ENCODE measurements at regions not wholly inside any gene's neighbourhood (a gene's known extent, or its start where the extent isn't known, plus 50 kb on each side); places are given as distances from the start of the nearest gene placed in this dataset.

GRCh38 chr2:186273953-186274352 lies 212.1 kb upstream of the ZC3H15 start:
- intact Hi-C loops (cut with DNase I) = no loop called here
- no peak for FAIRE-seq

GRCh38 chr2:186274936-186275575 lies 211.0 kb upstream of the ZC3H15 start:
- DNase-seq (no peak), FAIRE-seq (no peak), ATAC-seq (no peak)
- Histone ChIP-seq H3K36me3 (no peaks in the 10 kb centered on the region), H3K9me3 (no peaks in the 10 kb centered on the region), H3K27ac (no peak overlapping the region), H3K4me1 (no peaks in the 10 kb centered on the region), H3K4me3 (no peak overlapping the region), H3K27me3 (no peaks in the 10 kb centered on the region)
- intact Hi-C loops (cut with DNase I) = no loop called here
- 74 to 76% methylated on average over 6 of the region's 6 CpGs for WGBS, 2 donors
- no peak for TF ChIP-seq CTCF (IDR thresholded peaks at IDR 0.05)

More at GRCh38 chr2:186273953-186274352, 212.1 kb upstream of the ZC3H15 start:
- Histone ChIP-seq H3K36me3 (no peaks in the 10 kb centered on the region), H3K27me3 (no peaks in the 10 kb centered on the region), H3K4me1 (no peaks in the 10 kb centered on the region), H3K4me3 (no peak overlapping the region), H3K27ac (no peak overlapping the region), H3K9me3 (no peaks in the 10 kb centered on the region)
- no peak for TF ChIP-seq CTCF (IDR thresholded peaks at IDR 0.05)
- ATAC-seq (no peak), DNase-seq (no peak)

- no peak overlapping the region for H3K4me3 ChIP-seq
- 78 to 81% methylated on average over 2 of the region's 2 CpGs for WGBS, 2 donors
- H3K36me3 ChIP-seq = no peaks in the 10 kb centered on the region
- no peaks in the 10 kb centered on the region for H3K9me3 ChIP-seq
- H3K4me1 ChIP-seq = no peaks in the 10 kb centered on the region
- TF ChIP-seq CTCF (IDR thresholded peaks at IDR 0.05) = no peak
- ATAC-seq (no peak), DNase-seq (no peak), FAIRE-seq (no peak)
- no peak overlapping the region for H3K27ac ChIP-seq
- intact Hi-C loops (cut with DNase I) = no loop called here
- H3K27me3 ChIP-seq = no peaks in the 10 kb centered on the region
Observed at GRCh38 chr2:186276909-186277308, 209.2 kb upstream of the ZC3H15 start.

GRCh38 chr2:186281726-186282125 lies 204.3 kb upstream of the ZC3H15 start:
- TF ChIP-seq CTCF (IDR thresholded peaks at IDR 0.05) = no peak
- Histone ChIP-seq H3K4me1 (no peaks in the 10 kb centered on the region), H3K4me3 (no peak overlapping the region), H3K27me3 (no peaks in the 10 kb centered on the region), H3K36me3 (no peaks in the 10 kb centered on the region), H3K9me3 (no peaks in the 10 kb centered on the region), H3K27ac (no peak overlapping the region)
- WGBS, 2 donors = 92 to 95% methylated on average over 2 of the region's 2 CpGs
- no peak for ATAC-seq
- FAIRE-seq = peak; percentile 5
- no peak for DNase-seq
- intact Hi-C loops (cut with DNase I) = no loop called here

GRCh38 chr2:186294248-186294888 lies 191.7 kb upstream of the ZC3H15 start:
- H3K9me3 ChIP-seq = no peaks in the 10 kb centered on the region
- 91 to 98% methylated on average over 3 of the region's 3 CpGs for WGBS, 2 donors
- no peaks in the 10 kb centered on the region for H3K27me3 ChIP-seq
- ATAC-seq (no peak), DNase-seq (no peak), FAIRE-seq (no peak)
- H3K4me1 ChIP-seq = no peaks in the 10 kb centered on the region
- TF ChIP-seq CTCF (IDR thresholded peaks at IDR 0.05) = no peak
- H3K27ac ChIP-seq = no peak overlapping the region
- intact Hi-C loops (cut with DNase I) = no loop called here
- no peaks in the 10 kb centered on the region for H3K36me3 ChIP-seq
- H3K4me3 ChIP-seq = no peak overlapping the region

Measured in pancreas (tissue), 10 donors.